ENCODE measurements at regions not wholly inside any gene's neighbourhood (a gene's known extent, or its start where the extent isn't known, plus 50 kb on each side); places are given as distances from the start of the nearest gene placed in this dataset.

DNA sequence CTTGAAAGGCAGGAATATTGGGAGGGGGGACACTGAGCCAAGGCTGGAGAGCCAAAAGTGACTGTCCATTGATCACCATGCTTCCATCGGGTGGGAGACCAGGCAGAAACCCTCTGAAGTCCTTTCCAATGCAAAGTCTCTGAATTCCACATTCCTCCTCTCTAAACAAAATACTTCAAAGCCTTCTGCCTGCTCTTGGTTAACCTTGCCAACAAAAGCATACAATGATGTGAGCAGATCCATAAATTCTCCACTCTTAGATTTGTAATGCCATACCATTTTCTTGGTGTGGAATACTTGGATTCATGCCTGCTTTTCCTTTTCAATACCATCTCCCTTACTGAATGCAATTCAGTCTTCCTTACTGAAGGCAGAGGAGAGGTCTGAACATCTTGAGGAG, 74.1 kb upstream of the FAM9B start:
- no peaks in the 10 kb centered on the region for H3K36me3 ChIP-seq (ENCODE audit: low read depth, missing control alignments)
- DNase-seq = no peak
- no peak overlapping the region for H3K4me3 ChIP-seq
- no peaks in the 10 kb centered on the region for H3K27me3 ChIP-seq
- intact Hi-C loops (cut with DNase I; ENCODE audit: low total_unique reads) = no loop called here
- H3K9me3 ChIP-seq = no peaks in the 10 kb centered on the region
- H3K4me1 ChIP-seq = no peaks in the 10 kb centered on the region
- H3K27ac ChIP-seq = no peak overlapping the region
- WGBS, 2 donors = 75 to 83% methylated on average over 1 of the region's 1 CpG
- TF ChIP-seq, protein P1, sequence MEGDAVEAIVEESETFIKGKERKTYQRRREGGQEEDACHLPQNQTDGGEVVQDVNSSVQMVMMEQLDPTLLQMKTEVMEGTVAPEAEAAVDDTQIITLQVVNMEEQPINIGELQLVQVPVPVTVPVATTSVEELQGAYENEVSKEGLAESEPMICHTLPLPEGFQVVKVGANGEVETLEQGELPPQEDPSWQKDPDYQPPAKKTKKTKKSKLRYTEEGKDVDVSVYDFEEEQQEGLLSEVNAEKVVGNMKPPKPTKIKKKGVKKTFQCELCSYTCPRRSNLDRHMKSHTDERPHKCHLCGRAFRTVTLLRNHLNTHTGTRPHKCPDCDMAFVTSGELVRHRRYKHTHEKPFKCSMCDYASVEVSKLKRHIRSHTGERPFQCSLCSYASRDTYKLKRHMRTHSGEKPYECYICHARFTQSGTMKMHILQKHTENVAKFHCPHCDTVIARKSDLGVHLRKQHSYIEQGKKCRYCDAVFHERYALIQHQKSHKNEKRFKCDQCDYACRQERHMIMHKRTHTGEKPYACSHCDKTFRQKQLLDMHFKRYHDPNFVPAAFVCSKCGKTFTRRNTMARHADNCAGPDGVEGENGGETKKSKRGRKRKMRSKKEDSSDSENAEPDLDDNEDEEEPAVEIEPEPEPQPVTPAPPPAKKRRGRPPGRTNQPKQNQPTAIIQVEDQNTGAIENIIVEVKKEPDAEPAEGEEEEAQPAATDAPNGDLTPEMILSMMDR (IDR thresholded peaks at IDR 0.05) = no peak
- no peak for TF ChIP-seq POLR2A (IDR thresholded peaks at IDR 0.05)

DNA sequence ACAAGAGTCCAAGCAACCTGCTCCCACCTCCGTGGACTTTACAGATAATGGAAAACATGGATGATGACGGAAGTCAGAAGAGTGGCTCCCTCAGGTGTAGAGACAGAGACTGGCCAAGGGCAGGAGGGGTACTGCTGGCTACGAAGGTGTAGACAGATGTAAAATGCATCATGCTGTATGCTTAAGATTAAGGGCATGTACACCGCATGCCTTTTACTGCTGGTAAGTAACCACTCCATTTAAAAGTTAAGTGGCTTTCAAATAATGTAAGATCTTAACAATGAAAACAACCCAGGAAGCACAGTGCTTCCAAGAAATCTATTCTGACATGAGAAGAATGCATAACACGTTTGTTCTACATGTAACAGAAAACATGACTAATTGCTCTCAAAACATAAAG, 76.9 kb upstream of the FAM9B start:
- Histone ChIP-seq H3K27ac (no peak overlapping the region), H3K4me3 (no peak overlapping the region), H3K4me1 (no peaks in the 10 kb centered on the region), H3K36me3 (ENCODE audit: low read depth, missing control alignments) (no peaks in the 10 kb centered on the region), H3K9me3 (no peaks in the 10 kb centered on the region), H3K27me3 (no peaks in the 10 kb centered on the region)
- TF ChIP-seq, protein P1 (IDR thresholded peaks at IDR 0.05) = no peak
- TF ChIP-seq POLR2A (IDR thresholded peaks at IDR 0.05) = no peak
- intact Hi-C loops (cut with DNase I; ENCODE audit: low total_unique reads) = no loop called here
- WGBS, 2 donors = 80 to 90% methylated on average over 5 of the region's 5 CpGs
- no peak for DNase-seq

DNA sequence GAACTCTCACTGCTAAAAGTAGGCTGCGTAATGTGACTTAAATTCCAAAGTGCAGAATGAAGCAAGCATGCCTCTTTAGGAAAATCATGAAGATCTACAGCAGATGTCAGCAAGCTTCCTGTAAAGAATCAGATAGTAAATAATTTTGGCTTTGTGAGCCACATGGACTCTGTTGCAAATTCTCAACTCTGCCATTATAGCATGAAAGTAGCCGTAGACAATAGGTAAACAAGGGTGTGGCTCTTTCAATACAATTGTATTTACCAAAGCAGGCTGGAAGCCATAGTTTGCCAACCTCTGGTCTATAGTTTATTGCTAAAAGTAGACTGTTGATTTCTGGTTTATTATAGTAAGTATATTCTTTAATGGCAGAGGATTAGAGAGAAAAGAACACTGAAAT, 80.3 kb upstream of the FAM9B start:
- TF ChIP-seq POLR2A (IDR thresholded peaks at IDR 0.05) = no peak
- TF ChIP-seq, protein P1 (IDR thresholded peaks at IDR 0.05) = no peak
- Histone ChIP-seq H3K4me3 (no peak overlapping the region), H3K36me3 (ENCODE audit: low read depth, missing control alignments) (no peaks in the 10 kb centered on the region), H3K27me3 (no peaks in the 10 kb centered on the region), H3K9me3 (no peaks in the 10 kb centered on the region), H3K4me1 (no peaks in the 10 kb centered on the region), H3K27ac (no peak overlapping the region)
- 92 to 95% methylated on average over 2 of the region's 2 CpGs for WGBS, 2 donors
- DNase-seq = no peak
- intact Hi-C loops (cut with DNase I; ENCODE audit: low total_unique reads) = no loop called here

DNA sequence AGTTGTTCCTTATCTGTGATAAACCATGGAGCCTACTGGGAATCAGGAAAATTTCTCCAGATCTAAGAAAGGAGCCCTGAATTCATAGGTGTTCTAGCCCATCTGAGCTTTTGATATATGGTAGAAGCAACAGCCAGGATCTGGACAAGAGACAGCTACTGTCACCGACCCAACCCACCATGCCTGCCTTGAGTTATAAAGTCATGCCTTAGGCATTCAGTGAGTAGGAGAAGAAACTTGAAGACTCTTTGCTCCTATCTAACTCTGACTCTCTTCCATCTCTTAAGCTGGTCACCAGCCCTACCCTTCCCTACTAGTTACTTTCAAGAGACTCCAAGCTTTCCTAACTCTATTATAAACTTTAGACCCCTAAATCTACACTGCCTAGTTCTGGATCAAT, 83.9 kb upstream of the FAM9B start:
- TF ChIP-seq POLR2A (IDR thresholded peaks at IDR 0.05) = no peak
- TF ChIP-seq, protein P1 (IDR thresholded peaks at IDR 0.05) = no peak
- DNase-seq = no peak
- 100% methylated on average over 1 of the region's 1 CpG; no CpG with 5 or more reads in 1 of the 2 donors for whole genome bisulfite sequencing, 2 donors
- Histone ChIP-seq H3K9me3 (no peaks in the 10 kb centered on the region), H3K27ac (no peak overlapping the region), H3K4me3 (no peak overlapping the region), H3K4me1 (no peaks in the 10 kb centered on the region), H3K36me3 (ENCODE audit: low read depth, missing control alignments) (no peaks in the 10 kb centered on the region), H3K27me3 (no peaks in the 10 kb centered on the region)
- intact Hi-C loops (cut with DNase I; ENCODE audit: low total_unique reads) = no loop called here

DNA sequence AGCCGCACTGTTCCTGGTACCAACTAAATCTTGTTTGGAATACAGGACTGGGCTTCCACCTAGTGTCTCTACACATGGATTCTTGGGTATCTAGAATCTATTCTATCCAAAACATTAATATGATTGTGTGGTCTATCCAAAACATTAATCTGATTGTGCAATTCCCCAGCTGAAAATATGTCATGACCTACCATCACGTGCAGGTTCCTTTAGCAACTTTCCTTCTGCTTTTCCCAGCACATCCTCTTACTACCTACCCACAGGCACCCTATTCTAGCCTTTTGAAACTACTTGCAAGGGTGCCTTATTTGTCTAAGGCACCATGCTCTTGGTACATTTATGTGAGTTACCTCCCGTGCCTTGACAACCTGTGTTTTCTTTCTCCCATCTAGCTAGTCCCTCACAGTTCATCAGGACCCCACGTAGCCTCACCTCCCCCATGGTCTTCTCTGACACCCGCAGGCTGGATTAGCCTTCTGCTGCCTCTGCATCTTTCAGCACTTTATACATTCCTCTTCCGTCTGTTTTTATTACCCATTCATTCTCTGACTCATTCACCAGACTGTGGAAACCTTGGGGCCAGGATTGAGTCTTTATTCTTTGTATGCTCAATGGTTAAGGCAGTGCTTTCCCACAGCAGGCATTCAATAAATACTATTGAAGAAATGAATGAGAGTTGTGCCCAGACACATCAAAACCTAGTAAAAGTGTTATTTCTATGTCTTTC, 88.8 kb upstream of the FAM9B start:
- intact Hi-C loops (cut with DNase I; ENCODE audit: low total_unique reads) = no loop called here
- Histone ChIP-seq H3K27me3 (no peaks in the 10 kb centered on the region), H3K27ac (no peak overlapping the region), H3K4me3 (no peak overlapping the region), H3K9me3 (no peaks in the 10 kb centered on the region), H3K4me1 (no peaks in the 10 kb centered on the region), H3K36me3 (ENCODE audit: low read depth, missing control alignments) (no peaks in the 10 kb centered on the region)
- DNase-seq = no peak
- TF ChIP-seq POLR2A (IDR thresholded peaks at IDR 0.05) = no peak
- TF ChIP-seq, protein P1 (IDR thresholded peaks at IDR 0.05) = no peak
- 91 to 92% methylated on average over 6 of the region's 6 CpGs for WGBS, 2 donors
